IMR-90 (cell line): ENCODE measurements at regions not wholly inside any gene's neighbourhood (a gene's known extent, or its start where the extent isn't known, plus 50 kb on each side); places are given as distances from the start of the nearest gene placed in this dataset.

Experiments used
- CEBPB ChIP-seq: IDR thresholded peaks from 2 replicates; pipeline ENCODE4 v1.6.1; 2012; ENCODE audit warnings: low read depth, low read length, improper control_type of control experiment
- CTCF ChIP-seq: conservative IDR thresholded peaks from 2 replicates; pipeline ENCODE4 v1.5.1; 2012; ENCODE audit warnings: mild to moderate bottlenecking, low read depth, low read length, improper control_type of control experiment
- ELK1 ChIP-seq: fragments of 150-350 bp; IDR thresholded peaks from 2 replicates; pipeline ENCODE4 v1.6.1; 2016; ENCODE audit warnings: low read depth, mild to moderate bottlenecking, low read length, moderate library complexity, borderline replicate concordance
- FOS ChIP-seq: fragments of 150-350 bp; IDR thresholded peaks from 2 replicates; pipeline ENCODE4 v1.6.1; 2016; ENCODE audit warnings: low read depth, low read length
- MAFK ChIP-seq: IDR thresholded peaks from 2 replicates; pipeline ENCODE4 v1.6.1; 2012; ENCODE audit warnings: low read depth, low read length, improper control_type of control experiment
- MAZ ChIP-seq: IDR thresholded peaks from 2 replicates; pipeline ENCODE4 v1.6.1; 2012; ENCODE audit warnings: low read depth, mild to moderate bottlenecking, low read length, improper control_type of control experiment, moderate library complexity, borderline replicate concordance
- MXI1 ChIP-seq: IDR thresholded peaks from 2 replicates; pipeline ENCODE4 v1.6.1; 2012; ENCODE audit warnings: low read depth, mild to moderate bottlenecking, low read length, moderate library complexity, borderline replicate concordance
- NFE2L2 ChIP-seq: fragments of 150-350 bp; IDR thresholded peaks from 2 replicates; pipeline ENCODE4 v1.6.1; 2016; ENCODE audit warnings: low read depth, mild to moderate bottlenecking, low read length
- POLR2A ChIP-seq: IDR thresholded peaks from 2 replicates; pipeline ENCODE4 v1.6.1; 2012; ENCODE audit warnings: mild to moderate bottlenecking, low read depth, low read length
- RAD21 ChIP-seq: IDR thresholded peaks from 2 replicates; pipeline ENCODE4 v1.6.1; 2012; ENCODE audit warnings: low read length, improper control_type of control experiment
- RCOR1 ChIP-seq: IDR thresholded peaks from 2 replicates; pipeline ENCODE4 v1.6.1; 2012; ENCODE audit warnings: mild to moderate bottlenecking, low read length, improper control_type of control experiment; ENCODE audit not compliant: insufficient replicate concordance
- RFX5 ChIP-seq: IDR thresholded peaks from 2 replicates; pipeline ENCODE4 v1.8.0; 2012; ENCODE audit warnings: low read depth, mild to moderate bottlenecking, low read length, moderate library complexity
- SMC3 ChIP-seq: fragments of 150-350 bp; IDR thresholded peaks from 2 replicates; pipeline ENCODE4 v1.6.1; 2016; ENCODE audit warnings: low read depth, mild to moderate bottlenecking, antibody characterized with exemption, low read length, moderate library complexity
- USF2 ChIP-seq: fragments of 150-350 bp; IDR thresholded peaks from 2 replicates; pipeline ENCODE4 v1.6.1; 2017; ENCODE audit warnings: mild to moderate bottlenecking, antibody characterized with exemption, low read length, low read depth

GRCh38 chr4:153989505-153989904, 200.6 kb upstream of the SFRP2 start:
- TF ChIP-seq CTCF (no peak), SMC3 (no peak), POLR2A (no peak), RFX5 (no peak), FOS (no peak), RAD21 (no peak), ELK1 (no peak), CEBPB (no peak), RCOR1 (no peak), MXI1 (no peak), MAFK (no peak), MAZ (no peak), NFE2L2 (no peak), USF2 (no peak)
